PC-9 (cell line): ENCODE measurements at regions not wholly inside any gene's neighbourhood (a gene's known extent, or its start where the extent isn't known, plus 50 kb on each side); places are given as distances from the start of the nearest gene placed in this dataset.

Experiments used
- BruUV-seq: library from RNA; stranded (reverse); fragments of 400-500 nt; replicated peaks from 2 replicates; lab custom pipeline; 2021; lab: Mats Ljungman, UMichigan
- CTCF ChIA-PET: fragments of 300-600 bp; sonication (Branson Sonifier 250); formaldehyde crosslinking; loops from one replicate; lab custom pipeline; 2022; ENCODE audit warnings: antibody characterized with exemption; lab: Charles Lee
- POLR2A ChIA-PET: fragments of 300-600 bp; sonication (Branson Sonifier 250); formaldehyde crosslinking; loops from one replicate; lab custom pipeline; 2022; ENCODE audit warnings: antibody characterized with exemption; ENCODE audit not compliant: unreplicated experiment; lab: Charles Lee
- DNase-seq, 2 experiments: peaks; one replicate each; pipeline versions ENCODE4 v3.0.0 to v3.0.0-alpha.2; 2015 to 2022; ENCODE audit warnings: mixed read lengths in 1 of 2
- H2AFZ ChIP-seq: fragments of 200-600 bp; sonication (generic); 2 replicates; pipeline ENCODE4 v1.8.1; 2017; ENCODE audit warnings: antibody characterized with exemption
- H3F3A ChIP-seq: fragments of 200-600 bp; sonication (generic); 2 replicates; pipeline ENCODE4 v1.8.1; 2017; ENCODE audit warnings: antibody characterized with exemption, mild to moderate bottlenecking, low read depth; ENCODE audit not compliant: insufficient read depth
- H3K27ac ChIP-seq: fragments of 200-600 bp; sonication (generic); 2 replicates; pipeline ENCODE4 v1.6.1; 2016; ENCODE audit warnings: mixed run types
- H3K27me3 ChIP-seq: fragments of 200-600 bp; sonication (generic); 2 replicates; pipeline ENCODE4 v1.6.1; 2016; ENCODE audit warnings: low read depth, mixed run types; ENCODE audit not compliant: insufficient read depth
- H3K36me3 ChIP-seq: fragments of 200-600 bp; sonication (generic); 2 replicates; pipeline ENCODE4 v1.6.1; 2016; ENCODE audit warnings: low read depth, mixed run types
- H3K4me1 ChIP-seq: fragments of 200-600 bp; sonication (generic); replicated peaks from 2 replicates; pipeline ENCODE4 v1.6.1; 2016; ENCODE audit warnings: mixed run types; ENCODE audit not compliant: insufficient read depth
- H3K4me2 ChIP-seq: fragments of 200-600 bp; sonication (generic); 2 replicates; pipeline ENCODE4 v1.6.1; 2017; ENCODE audit warnings: mixed run types
- H3K4me3 ChIP-seq: fragments of 200-600 bp; sonication (generic); 2 replicates; pipeline ENCODE4 v1.6.1; 2016; ENCODE audit warnings: mixed run types
- H3K79me2 ChIP-seq: fragments of 200-600 bp; sonication (generic); 2 replicates; pipeline ENCODE4 v1.6.1; 2017; ENCODE audit warnings: low read depth, mixed run types
- H3K9me2 ChIP-seq: fragments of 200-600 bp; sonication (generic); 2 replicates; pipeline ENCODE4 v1.8.1; 2017; ENCODE audit warnings: mild to moderate bottlenecking; ENCODE audit not compliant: insufficient read depth
- H3K9me3 ChIP-seq: fragments of 200-600 bp; sonication (generic); 2 replicates; pipeline ENCODE4 v1.8.1; 2016; ENCODE audit warnings: low read depth; ENCODE audit not compliant: insufficient read depth
- H4K20me1 ChIP-seq: fragments of 200-600 bp; sonication (generic); 2 replicates; pipeline ENCODE4 v1.8.1; 2017; ENCODE audit not compliant: insufficient read depth
- CTCF ChIP-seq: fragments of 200-600 bp; sonication (generic); conservative IDR thresholded peaks from 2 replicates; pipeline ENCODE4 v1.6.1; 2017; ENCODE audit warnings: mixed run types, antibody characterized with exemption, mild to moderate bottlenecking, moderate library complexity
- EZH2 ChIP-seq: fragments of 200-600 bp; sonication (generic); IDR thresholded peaks from 2 replicates; pipeline ENCODE4 v1.8.0; 2017; ENCODE audit warnings: antibody characterized with exemption, low read depth
- intact Hi-C: fragments of 100-400 bp; cut with micrococcal nuclease; formaldehyde crosslinking; loops from one replicate; pipeline ENCODE4 v1.10.0; 2022; ENCODE audit not compliant: unreplicated experiment

GRCh38 chr2:239600650-239601049 lies 199.8 kb upstream of the HDAC4 start:
- Histone ChIP-seq H3K27ac (no peak overlapping the region), H3K9me3 (no peaks in the 10 kb centered on the region), H3K36me3 (no peaks in the 10 kb centered on the region), H3K79me2 (no peaks in the 10 kb centered on the region), H3K9me2 (no peaks in the 10 kb centered on the region), H3K4me3 (no peak overlapping the region), H2AFZ (no peak overlapping the region), H3F3A (no peaks in the 10 kb centered on the region), H3K4me1 (no peaks in the 10 kb centered on the region), H4K20me1 (no peaks in the 10 kb centered on the region), H3K27me3 (peaks cover 100% of the 10 kb centered on the region), H3K4me2 (no peak overlapping the region)
- POLR2A ChIA-PET, result no interaction called here
- TF ChIP-seq EZH2 (no peak), CTCF (no peak)
- no TSS peak for BruUV-seq
- CTCF ChIA-PET, result no interaction called here
- DNase-seq, result no peak
- intact Hi-C loops, result no loop called here

GRCh38 chr2:239600001-239600593 lies 199.3 kb upstream of the HDAC4 start:
- no peak overlapping the region for H2AFZ ChIP-seq
- no peaks in the 10 kb centered on the region for H3K9me3 ChIP-seq
- no peak overlapping the region for H3K4me3 ChIP-seq
- H3K36me3 ChIP-seq, result no peaks in the 10 kb centered on the region
- H3K79me2 ChIP-seq, result no peaks in the 10 kb centered on the region
- H3K4me2 ChIP-seq, result no peak overlapping the region
- intact Hi-C loops, result no loop called here
- H3K4me1 ChIP-seq, result no peaks in the 10 kb centered on the region
- H4K20me1 ChIP-seq, result no peaks in the 10 kb centered on the region
- no peak overlapping the region for H3K27ac ChIP-seq
- no peaks in the 10 kb centered on the region for H3F3A ChIP-seq
- ChIA-PET POLR2A (no interaction called here), CTCF (no interaction called here)
- H3K27me3 ChIP-seq, result peaks cover 100% of the 10 kb centered on the region
- no TSS peak for BruUV-seq
- TF ChIP-seq EZH2, result no peak
- TF ChIP-seq CTCF, result no peak
- no peaks in the 10 kb centered on the region for H3K9me2 ChIP-seq
- no peak for DNase-seq

- ChIA-PET POLR2A (no interaction called here), CTCF (no interaction called here)
- no peak overlapping the region for H2AFZ ChIP-seq
- DNase-seq, result no peak
- no peak for TF ChIP-seq EZH2
- no peak for TF ChIP-seq CTCF
- intact Hi-C loops, result no loop called here
- H3K9me3 ChIP-seq, result no peaks in the 10 kb centered on the region
- H3K27ac ChIP-seq, result no peak overlapping the region
- H3K9me2 ChIP-seq, result no peaks in the 10 kb centered on the region
- no peaks in the 10 kb centered on the region for H4K20me1 ChIP-seq
- H3K4me1 ChIP-seq, result no peaks in the 10 kb centered on the region
- no peak overlapping the region for H3K4me3 ChIP-seq
- BruUV-seq, result no TSS peak
- H3K36me3 ChIP-seq, result no peaks in the 10 kb centered on the region
- no peaks in the 10 kb centered on the region for H3F3A ChIP-seq
- H3K4me2 ChIP-seq, result no peak overlapping the region
- no peaks in the 10 kb centered on the region for H3K79me2 ChIP-seq
- peaks cover 100% of the 10 kb centered on the region for H3K27me3 ChIP-seq
Measured at GRCh38 chr2:239599299-239599698, 198.5 kb upstream of the HDAC4 start.
